Renal pelvis (tissue), 1 donor: ENCODE measurements at regions not wholly inside any gene's neighbourhood (a gene's known extent, or its start where the extent isn't known, plus 50 kb on each side); places are given as distances from the start of the nearest gene placed in this dataset.
A peak's percentile ranks its signal among the peaks of the same experiment; 100 is the strongest.
"Not testable (repeated sequence)": the region's sequence is repeated elsewhere in the genome, so short reads cannot be mapped to it uniquely, and the experiment has no call there.

Experiments used
- DNase-seq: peaks from one replicate; pipeline ENCODE4 v3.0.0-alpha.2; 2013

- DNase-seq, result no peak
Measured at GRCh38 chr12:105457026-105457425, 126.5 kb downstream of the C12orf75 start.

DNA sequence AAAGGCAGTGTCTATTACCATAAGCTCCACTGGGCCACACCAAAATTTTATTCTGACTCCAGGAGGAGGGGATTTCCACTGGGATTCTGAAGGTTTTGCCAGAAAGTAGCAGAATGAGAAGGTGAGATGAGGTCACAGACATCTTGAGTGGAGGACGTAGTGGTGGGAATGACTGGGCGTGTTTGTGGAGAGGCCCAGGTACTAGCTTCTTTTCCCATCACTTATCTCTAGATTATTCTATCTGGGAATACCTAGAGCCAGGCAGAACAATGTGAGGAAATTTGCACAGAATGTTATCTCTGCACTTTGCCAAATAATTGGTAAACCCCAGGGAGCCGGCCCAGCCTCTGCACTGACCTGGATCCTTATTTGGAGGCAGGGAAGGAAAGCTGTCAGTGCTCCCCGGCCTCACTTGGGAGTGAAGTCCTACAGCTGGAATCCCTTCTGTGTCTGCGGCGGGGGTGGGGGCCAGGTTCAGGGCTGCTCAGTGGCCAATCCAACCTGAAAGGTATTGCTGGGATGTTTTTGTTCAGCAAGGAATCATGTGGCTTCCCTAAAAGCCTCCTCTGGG, 129.4 kb downstream of the C12orf75 start:
- DNase-seq, result no peak

GRCh38 chr12:105461271-105461943, 130.9 kb downstream of the C12orf75 start:
- no peak for DNase-seq

DNA sequence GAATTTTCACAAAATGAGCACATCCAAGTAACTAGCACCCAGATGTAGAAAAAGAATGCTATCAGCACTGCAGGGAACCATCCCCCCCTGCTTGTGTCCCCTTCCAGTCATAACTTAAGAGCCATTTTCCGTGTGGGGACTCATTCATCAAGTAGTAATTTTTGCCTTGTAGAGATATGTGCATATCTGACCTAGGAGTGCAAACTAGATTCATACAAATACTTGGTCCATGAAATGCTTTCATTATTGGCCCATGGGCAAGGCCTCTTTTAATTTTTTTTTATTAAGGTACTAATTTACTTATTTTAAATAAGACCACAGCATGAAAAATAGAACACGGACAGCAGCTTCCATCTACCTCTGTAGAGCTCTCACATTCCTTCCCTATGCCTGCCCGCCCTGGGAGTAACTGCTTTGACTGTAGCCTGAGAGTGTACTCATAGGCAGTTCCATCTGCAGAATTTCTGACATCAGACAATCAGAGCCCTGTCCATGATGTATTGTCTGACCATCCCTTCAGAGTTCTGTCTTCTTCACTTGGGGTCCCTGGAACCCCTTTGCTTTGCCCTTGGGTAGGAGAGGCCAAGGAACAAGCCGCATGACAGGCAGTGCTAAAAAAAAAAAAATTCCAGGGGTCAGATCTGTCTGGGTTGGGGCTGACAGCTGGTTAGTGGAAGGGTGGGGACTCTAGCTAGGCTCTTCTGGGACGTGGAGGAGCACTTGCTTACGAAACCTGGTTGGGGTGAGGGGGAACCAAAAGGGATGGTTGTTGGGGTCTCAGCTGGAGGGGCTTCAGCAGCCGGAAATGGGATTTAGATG, 131.7 kb downstream of the C12orf75 start:
- no peak for DNase-seq

- no peak for DNase-seq
Measured at GRCh38 chr12:105462831-105463230, 132.3 kb downstream of the C12orf75 start.

GRCh38 chr12:105464406-105464805, 133.9 kb downstream of the C12orf75 start:
- DNase-seq, result no peak

DNA sequence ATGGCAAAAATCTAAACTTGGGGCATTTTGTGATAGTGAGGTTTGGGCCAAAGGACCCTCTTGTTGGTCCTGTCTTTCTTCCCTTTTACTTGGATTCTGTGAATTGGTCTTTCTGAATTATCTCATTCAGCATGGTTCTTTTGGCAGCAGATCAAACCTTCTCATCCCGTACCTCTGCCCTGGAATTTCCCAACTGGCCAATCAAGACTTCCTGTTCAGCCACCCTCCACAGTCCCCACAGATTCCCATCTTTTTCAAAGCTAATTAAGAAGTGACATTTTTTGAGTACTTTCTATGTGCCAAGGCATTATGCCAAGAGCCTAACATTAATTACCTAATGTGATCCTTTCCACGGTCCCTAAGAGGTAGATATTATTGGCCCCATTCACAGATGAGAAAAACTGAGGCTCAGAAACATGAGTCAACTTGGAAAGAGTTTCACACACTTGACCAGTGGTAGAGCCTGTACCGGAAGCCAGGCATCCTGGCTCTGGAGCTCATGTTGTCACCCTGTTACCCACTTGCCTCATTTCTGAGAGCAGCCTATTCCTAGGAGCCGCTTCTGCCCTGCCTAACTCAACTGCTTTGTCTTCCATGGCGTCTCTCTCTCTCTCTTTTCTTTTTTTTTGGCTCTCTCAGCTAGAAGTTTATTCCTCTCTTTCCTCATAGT, 135.9 kb downstream of the C12orf75 start:
- no peak for DNase-seq

DNA sequence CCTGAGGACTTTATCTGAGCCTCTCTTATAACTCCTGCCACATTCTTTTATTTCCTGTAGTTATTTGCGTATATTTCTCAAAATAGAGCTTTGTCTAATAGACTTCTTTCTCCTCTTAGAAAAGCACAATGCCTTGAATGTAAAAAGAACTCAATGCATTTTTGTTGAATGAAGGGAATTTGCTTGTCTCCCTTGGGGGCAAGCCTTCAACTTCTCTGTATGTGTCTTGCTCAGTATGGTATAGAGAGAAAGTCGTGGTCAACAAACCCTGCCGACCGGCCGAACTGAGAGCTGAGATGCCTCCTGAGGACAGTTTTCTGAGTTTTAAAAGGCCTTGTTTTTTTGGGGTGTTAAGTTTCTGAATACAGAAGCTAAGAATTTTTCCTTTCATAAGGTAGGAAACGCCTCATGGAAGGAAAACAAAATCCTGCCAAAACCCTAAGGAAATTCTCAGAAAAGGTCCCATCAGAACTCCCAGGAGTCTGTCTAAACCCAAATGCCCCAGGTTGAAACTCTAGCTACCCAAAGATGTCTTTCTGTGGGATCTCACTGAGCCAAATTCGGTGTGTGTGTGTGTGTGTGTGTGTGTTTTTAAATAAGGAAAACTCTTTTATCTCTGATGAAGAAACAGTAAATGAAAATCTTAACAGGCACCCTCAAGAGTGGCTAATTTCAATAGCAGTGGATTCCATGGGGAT, 136.6 kb downstream of the C12orf75 start:
- no peak for DNase-seq

GRCh38 chr12:105467710-105468366, 137.3 kb downstream of the C12orf75 start:
- no peak for DNase-seq

GRCh38 chr12:105468464-105468863, 138.0 kb downstream of the C12orf75 start:
- no peak for DNase-seq

DNA sequence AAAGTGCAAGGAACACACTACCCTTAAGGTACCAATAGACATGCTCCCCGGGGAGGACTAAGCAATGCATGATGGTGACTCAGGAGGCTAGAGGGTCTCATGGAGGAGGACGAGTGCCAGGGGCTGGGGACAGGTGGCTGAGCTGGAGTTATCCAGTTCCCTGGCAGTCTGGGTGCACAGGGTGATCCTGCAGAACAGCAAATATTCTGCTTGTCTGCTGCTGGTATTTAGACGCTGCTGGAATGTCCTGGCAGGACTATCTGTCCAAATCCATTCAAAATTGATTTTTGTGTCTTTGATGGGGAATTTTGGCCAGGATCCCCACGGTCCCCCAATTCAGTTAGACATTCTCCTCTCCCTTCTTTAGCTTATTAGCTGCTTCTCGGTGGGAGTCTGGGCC, 138.7 kb downstream of the C12orf75 start:
- DNase-seq, result no peak

GRCh38 chr12:105469701-105470100, 139.2 kb downstream of the C12orf75 start:
- no peak for DNase-seq

DNA sequence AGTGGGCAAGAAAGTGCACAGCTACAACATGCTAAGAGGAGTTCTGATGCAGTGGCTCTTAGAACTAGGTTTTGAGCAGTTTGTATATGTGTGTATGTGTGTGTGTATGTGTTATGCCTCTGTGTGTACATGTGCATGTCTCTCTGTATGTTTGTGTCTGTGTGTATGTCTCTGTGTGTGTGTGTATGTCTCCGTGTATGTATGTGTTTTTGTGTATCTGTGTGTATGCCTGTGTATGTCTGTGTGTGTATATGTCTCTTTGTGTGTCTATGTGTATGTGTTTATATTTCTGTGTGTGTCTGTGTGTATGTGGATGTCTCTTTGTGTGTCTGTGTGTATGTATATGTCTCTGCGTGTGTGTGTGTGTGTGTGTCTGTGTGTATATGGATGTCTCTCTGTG, 139.6 kb downstream of the C12orf75 start:
- no peak for DNase-seq

GRCh38 chr12:105470601-105471000, 140.1 kb downstream of the C12orf75 start:
- DNase-seq, result no peak

DNA sequence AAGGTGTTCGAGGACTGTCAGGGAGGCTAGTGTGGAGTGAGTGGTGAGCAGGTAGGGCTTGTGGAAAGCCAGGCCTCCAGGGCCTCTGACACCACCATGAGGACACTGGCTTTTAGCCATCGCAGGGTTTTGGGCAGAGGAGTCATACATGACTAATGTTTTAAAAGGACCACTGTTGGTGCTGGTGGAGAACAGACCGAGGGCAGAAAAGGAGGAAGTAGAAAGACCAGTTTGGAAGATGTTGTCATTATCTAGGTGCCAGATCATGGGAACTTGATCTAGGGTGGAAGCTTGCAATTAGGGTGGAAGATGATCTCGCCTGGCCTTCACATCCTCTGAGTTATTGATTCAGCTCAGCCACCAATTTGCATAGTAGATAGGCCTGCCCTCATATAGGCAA, 144.2 kb downstream of the C12orf75 start:
- DNase-seq, result no peak

GRCh38 chr12:105476616-105477015, 146.1 kb downstream of the C12orf75 start:
- DNase-seq, result no peak

GRCh38 chr12:105477873-105478272, 147.4 kb downstream of the C12orf75 start:
- DNase-seq, result no peak

- not testable (repeated sequence) for DNase-seq
Measured at GRCh38 chr12:105478788-105479187, 148.3 kb downstream of the C12orf75 start.

DNA sequence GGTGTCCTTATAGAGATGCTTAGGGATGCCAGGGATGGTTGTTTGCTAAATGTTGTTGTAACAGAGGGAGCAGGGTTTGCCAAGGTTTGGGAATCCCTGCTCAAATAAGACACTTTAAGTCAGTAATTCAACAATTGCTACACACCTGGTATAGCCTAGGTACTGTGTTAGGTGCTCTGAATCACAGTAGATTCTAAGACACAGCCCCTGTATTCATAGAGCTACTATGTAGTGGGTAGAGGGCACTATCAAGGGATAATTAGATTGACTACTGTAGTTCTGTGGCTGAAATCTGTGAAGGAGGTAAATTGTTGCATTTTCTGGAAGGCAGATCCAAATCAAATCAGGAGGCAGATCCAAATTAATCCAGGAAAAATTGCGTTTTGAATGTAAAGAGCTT, 149.2 kb downstream of the C12orf75 start:
- DNase-seq, result no peak

GRCh38 chr12:105480162-105480561, 149.7 kb downstream of the C12orf75 start:
- DNase-seq, result peak; percentile 24
